GM18867 (cell line): ENCODE measurements at regions not wholly inside any gene's neighbourhood (a gene's known extent, or its start where the extent isn't known, plus 50 kb on each side); places are given as distances from the start of the nearest gene placed in this dataset.

Source experiments
- ATAC-seq: cut with Tn5 transposase; IDR thresholded peaks from one replicate; pipeline ENCODE4 v1.9.1; 2021; ENCODE audit warnings: mild to moderate bottlenecking, moderate library complexity; ENCODE audit not compliant: unreplicated experiment

DNA sequence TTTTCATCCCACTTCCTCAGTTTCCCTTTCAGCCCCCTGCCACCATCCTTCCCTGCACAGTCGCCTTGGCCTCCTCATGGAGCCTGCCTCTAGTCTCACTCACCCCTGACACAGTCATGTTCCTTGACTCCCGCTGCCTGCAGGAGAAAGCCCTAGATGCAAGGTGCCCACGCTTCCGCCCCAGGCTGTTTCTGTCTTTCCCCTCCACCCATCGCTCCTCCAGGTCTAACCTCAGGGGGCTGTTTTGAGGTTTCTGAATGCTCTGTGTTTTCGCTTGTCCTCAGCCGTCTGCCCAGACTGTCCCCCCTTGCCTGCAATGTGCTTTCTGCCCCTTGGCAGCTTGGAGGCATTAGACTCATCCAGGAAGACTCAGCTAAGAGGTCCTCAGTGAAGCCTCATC is 89.9 kb downstream of the EMX2 start:
- no peak for ATAC-seq

DNA sequence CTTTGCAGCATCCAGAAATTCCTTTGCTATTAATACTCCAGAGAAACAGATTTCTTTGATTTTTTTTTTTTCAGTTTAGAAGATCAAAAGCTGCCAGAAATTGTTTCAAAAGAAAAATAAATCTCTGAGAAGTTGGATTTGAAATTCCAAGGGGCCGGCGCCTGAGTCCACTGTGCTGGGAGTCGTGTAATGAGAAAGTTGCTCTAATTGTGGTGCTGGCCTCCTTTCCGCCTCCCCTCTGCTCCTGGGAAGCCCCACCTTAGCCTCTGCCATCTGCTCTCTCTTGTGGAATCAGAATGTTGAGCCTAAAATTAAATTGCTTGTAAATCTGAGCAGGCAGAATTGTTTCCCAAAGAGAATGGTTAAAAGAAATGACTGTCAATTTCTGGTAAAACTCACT is 93.3 kb downstream of the EMX2 start:
- ATAC-seq = no peak

DNA sequence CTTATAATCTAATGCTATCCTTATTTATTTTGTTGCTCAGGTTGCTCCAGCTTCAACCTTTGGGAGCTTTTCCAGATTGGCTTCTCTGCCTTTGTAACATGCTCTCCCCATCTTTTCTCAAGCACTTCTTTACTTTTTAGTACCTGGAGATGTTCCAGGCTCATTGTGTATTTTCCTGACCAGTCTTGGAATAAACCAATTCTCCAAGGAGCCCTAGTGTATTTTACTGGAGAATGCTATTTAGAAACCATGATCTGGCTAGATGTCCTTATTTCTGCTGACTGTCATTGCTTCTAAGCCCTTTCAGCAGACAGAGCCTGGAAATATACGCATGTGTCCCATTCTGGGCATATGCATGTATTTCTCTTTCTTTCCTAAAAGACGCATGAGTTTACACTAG is 95.7 kb downstream of the EMX2 start:
- ATAC-seq = no peak

DNA sequence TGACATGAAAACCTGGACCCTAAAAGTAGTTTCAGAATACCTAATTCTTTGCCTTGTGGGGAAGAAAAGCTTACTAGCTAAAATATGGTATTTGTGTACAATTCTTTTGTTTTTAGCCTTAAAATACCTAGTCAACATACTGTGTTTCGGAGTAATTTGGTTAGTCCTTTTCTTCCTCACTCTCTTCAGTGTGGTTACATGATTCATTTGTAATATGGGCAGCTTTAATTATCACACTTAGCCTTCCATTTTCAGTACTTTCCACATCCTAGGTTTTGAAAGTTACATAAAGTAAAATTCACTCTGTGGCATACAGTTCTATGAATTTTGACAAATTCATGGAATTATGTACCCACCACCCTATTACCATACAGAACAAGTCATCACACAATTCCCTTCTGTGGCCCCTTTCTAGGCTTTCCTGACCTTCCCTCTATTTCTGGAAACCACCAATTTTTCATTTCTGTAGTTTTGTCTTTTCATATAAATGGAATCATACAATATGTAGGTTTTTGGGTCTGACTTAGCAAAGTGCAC is 96.2 kb downstream of the EMX2 start:
- ATAC-seq = no peak

DNA sequence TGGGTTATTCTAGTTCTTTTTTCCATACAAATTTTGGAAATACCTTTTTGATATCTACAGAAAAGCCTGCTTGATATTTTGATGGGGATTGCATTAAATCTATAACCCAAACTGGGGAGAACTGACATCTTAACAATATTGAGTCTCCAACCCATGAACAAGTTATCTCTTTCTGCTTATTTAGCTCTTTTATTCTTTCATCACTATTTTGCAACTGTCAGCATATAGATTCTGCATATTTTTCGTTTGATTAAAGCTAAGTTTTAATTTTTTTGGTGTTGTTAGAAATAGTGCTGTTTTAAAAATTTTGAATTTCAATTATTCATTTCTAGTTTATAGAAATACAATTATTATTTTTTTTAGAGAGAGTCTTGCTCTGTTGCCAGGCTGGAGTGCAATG is 97.9 kb downstream of the EMX2 start:
- no peak for ATAC-seq

DNA sequence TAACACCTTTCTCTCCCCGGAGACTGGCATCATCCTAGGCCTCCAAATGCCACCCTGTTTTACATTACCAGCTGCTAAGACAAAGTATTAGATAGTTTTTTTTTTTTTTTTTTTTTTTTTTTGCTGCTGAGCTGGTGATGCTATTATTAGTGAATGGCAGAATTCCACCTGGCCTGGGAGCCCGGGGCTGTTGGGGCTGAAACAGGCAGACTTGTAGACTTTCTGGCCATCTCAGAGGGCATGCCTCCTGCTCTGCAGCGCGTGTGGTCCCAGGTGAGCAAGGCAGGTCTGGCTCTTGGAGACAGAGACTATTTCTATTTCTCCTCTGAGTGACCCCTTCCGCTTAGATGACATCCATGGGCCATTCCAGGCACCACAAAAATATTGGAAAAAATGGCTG is 104.2 kb downstream of the EMX2 start:
- ATAC-seq = no peak

DNA sequence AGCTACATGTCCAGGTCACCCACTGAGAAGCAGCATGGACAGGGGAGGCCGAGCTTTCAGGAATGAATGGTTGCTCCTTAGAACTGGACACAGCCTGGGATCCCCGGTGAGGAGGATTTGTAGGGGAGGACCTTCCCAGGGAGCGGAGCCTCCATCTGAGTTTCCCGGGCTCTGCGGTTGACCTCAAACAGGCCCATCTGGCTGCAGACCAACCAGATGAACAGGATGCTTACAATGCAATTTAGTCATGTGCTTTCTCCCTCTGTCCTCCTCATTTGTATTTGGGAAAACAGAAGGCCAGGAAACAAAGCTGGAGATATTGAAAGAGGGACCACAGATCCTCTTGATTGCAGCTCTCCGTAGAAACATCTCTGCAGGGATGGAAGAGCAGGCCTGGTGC is 104.8 kb downstream of the EMX2 start:
- no peak for ATAC-seq

DNA sequence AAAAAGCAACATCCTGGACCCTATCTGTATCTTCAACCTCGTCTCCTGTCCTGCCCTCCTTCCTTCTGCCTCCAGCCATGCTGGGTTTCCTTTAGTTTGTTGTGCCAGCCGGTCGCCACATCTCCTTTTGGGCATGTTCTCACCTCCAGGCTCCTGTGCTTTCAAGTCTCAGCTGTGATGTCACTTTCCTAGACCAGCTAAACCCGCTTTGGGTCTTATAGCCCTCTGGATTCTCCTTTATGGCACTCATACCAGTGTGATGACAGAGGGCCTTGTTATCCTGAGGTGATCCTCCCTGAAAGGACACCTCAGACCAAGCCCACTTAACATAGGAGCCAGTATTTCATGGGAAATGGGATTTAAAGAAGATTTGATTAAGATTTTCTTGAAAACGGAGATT is 108.6 kb downstream of the EMX2 start:
- no peak for ATAC-seq

DNA sequence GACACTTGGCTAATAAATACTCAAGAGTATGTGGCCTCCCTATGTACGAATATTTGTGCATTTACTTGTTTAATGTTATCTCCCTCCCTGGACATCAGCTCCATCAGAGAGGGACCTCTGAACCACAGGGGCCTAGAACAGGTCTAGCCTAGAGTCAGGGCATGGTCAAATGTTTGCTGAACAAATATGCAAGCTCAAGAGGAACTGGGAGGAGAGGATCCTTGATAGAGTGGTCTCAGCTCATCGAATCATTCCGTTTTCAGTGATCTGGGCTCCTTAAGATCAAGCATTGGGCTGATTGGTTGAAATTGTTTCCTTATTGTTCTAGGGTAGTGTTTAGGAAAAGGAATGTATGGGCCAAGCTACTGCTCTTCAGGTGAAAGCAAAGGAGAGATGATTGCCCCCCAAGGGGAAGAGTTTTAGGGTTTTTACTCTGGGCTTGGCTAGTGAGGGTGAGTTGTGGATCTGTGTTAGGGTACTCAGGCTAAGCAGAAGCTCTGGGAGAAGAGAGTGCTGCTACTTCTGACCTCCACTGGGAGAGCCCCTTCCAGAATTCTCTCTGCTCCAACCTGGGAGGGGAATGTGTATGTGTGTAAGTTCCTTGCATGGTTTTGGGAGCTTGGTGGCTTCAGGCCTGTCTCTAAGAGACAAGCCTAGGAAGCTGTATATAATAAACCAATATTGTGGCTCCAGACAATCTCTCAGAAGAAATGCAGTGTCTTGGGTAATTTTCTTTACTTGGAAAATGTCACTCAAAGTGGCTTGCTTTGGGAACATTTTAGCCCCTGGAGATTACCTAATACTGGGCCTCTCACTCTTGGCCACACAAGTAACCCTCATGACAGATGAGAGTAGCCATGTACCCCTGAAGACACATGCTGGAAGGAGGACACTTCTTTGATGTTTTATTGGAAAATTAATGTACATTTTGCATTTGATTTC is 110.0 kb downstream of the EMX2 start:
- ATAC-seq = peak; percentile 9

DNA sequence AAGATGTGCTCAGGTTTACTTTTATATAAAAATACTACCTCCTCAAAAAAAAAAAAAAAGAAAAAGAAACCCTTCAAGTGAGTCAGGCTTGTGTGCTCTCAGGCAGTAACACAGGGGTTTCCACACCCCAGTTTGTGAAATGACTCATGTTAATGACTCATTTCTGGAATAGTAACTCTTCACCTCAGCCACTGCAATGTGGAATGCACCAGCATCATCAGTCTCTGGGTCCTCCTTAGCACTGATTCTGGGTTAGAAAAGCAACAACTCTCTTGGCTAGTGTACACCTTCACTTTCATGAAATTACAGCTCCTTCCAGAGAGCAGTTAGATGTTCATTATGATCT is 110.6 kb downstream of the EMX2 start:
- ATAC-seq = peak; percentile 81

DNA sequence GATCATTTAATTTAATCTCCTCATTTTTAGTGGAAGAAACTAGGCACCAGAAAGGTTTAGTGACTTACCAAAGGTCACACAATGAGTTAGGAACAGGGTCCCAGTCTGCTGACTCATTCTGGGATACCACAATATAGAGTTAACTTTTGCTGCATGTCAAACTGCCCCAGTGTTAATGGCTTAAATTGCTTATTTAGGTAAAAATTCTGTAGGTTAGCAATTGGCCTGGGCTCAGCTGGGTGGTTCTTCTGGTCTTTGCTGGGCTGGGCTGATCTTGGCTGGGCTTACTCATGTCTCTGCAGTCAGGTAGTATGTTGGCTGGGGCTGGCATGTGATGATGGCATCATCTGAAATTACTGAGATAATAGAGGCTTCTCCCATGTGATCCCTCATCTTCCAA is 111.6 kb downstream of the EMX2 start:
- ATAC-seq = no peak

DNA sequence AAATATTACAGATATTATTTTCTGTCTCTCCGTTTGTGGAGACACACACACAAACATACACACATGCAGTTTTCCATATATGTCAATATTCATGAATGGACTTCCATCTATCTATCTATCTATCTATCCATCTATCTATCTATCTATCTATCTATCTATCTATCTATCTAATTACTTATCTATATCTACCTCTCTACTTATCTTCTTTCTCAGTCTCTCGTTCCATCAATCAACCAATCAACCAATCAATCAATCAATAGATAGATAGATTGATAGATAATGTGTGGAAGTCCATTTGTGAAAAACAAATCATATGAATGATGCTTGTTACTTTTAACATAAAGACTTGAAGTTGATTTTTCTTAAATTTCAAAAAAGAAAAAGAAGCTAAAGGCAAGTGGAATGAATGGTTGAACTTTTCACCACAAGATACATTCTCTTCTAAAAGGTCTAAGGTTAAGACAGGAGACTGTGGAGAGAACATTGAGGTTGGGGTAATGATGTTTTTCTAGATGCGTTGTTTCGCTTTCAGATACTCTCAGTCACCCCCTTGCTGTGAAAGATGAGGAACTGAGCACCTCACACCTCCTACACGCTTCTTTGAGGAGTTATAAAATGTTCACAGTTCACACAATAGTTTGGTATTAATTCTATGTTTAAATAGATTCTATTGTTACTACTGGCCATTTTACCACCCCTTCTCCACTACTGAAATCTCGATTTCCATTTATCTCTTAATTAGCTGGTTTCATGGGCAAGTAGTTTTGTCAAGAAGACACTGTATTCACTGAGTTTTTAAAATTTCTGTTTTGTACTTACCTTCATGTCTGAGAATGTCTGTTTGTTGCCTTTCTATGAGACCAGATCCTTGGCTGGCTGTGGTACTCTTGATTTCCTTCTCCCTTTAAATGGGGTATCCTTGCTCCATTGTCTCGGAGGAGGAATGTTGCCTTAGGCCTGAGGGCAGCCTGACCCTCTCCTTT is 114.1 kb downstream of the EMX2 start:
- ATAC-seq = peak; percentile 85

DNA sequence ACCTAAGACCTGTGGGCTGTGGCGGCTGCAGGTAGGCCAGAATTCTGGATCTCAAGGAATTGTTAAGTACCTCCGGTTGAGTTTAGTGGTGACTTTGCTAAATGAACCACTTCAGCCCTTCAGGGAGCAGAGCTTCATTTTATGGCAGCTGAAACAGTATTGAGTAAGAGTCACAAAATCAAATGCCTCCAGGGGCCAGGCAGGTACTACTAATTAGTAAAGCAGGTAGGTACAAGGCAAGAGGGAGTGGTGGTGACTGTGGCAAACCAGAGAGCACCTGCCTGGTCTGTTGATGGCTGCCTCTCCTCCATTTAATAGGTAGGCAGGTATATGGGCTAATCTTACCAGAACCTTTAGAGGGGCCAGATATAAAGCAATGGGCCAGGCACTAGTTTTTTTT is 118.8 kb downstream of the EMX2 start:
- ATAC-seq = no peak

DNA sequence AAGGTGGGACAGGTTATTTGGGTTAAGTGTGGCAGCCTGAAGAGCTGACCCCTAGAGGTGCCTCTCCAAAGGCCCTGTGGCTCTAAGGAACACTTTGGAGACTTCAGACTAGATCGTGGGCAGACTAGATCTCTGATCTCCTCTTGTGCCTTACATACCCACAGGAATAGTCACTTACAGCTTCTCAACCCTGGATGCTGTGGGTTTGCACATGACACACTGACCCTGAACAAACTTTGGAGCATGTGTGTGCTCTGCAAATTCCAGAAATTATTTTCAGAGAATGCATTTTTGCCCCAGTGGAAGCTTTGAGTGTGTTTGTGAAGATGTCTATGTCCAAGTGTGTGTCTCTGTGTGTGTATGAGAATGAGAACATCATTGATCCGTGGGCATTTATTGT is 119.6 kb downstream of the EMX2 start:
- ATAC-seq = no peak

DNA sequence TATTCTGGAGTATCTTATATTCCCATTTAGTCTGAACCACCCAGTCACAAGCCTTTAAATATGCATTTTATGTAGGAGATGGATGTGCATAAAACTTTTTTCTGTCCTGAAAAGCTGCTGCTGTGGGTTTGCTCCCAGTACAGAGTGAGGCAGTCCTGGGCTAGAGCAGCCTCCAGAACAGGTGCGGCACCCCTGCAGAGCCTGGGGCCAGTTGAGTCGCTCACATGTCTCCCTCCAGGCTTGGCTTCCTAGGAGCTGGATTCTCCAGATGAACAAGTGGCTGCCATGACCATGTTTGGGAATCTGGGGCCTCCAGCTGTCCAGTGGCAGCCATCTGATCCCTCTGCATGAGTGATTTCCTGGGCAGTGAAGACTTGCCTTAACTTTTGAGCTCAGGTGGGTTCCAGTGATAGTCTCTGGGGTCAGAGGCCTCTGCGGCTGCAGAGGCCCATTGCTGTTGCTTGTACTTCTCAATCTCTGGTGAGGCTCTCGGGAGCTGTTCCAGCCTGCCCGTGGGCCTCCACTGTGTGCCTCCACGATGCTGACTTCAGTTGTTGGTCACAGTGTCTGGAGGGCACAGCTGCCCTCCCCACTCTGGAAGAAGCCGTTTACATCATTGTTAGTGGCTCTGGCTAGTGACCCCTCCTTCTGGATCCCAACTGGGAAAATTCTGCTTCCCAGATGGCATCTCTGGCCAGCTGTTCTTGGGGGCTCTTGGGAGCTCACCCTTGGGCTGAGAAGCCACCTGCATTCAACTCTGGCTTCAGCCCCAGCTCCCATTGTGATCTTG is 120.4 kb downstream of the EMX2 start:
- no peak for ATAC-seq

DNA sequence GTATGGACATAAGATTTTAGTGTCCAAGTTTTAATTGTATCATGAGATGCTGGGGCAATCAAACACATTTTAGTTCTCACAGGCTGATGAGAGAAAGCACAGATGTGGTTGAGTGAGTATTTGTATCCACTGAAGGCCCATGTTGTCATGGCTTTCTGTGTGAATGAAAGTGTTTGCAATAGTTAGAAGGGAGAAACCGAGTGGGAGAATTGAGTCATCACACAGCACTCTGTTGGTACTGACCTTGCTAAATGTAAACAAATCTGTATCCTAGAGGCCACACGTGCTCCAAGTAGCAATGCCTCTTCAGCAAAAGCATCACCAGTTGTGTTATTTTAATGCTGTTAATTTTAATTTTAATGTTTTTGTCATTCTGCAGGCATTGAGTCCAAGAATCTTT is 121.2 kb downstream of the EMX2 start:
- peak; percentile 99 for ATAC-seq

DNA sequence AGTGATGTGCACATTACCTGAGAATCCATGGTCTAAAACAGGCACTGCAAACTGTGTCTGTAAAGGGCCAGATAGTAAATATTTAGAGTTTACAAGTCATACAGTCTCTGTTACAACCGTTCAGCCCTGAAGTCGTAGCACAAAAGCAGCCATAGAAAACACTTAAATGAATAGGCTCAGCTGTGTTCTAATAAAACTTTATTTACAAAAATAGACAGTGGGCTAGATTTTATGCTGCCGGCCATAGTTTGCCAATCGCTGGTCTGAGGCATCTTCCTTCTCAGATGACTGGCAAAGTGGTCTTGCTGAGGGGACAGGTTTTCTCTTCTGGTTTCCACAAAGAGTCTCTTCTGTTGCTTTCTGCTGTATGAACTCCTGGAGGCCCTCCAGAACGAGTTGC is 121.7 kb downstream of the EMX2 start:
- no peak for ATAC-seq

DNA sequence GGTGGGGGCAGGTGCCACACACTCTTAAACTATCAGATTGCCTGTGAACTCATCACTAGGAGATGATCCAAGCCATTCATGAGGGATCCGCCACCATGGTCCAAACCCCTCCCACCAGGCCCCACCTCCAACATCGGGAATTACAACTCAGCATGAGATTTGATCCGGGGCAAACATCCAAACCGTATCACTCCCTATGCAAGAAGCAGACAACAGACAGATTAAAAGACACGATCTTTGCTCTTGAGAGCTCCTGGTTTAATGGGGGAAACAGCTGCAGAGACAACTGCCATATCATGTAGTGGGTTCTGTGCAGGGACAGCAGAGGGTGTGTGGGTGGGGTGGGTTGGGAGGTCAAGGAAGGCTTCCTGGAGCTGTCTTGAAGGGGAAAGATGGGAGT is 123.6 kb downstream of the EMX2 start:
- no peak for ATAC-seq

DNA sequence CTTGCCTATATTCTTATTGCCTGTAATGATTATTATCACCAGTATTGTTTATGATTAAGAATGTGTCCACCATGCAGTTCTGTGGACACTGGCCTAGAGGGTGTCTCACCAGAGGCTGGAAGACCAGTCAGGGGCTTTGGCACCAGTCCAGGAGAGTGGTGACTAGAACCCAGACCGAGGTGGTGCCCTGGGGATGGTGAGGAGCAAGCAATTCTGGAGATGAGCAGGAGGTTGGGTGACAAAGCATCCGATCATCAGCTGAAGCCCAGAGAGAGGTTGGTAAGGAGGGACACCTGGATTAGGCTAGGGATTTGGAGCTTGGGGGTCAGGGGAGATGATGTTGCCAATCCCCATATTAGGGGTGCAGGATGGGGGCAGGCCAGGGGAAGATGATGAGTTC is 124.4 kb downstream of the EMX2 start:
- no peak for ATAC-seq

DNA sequence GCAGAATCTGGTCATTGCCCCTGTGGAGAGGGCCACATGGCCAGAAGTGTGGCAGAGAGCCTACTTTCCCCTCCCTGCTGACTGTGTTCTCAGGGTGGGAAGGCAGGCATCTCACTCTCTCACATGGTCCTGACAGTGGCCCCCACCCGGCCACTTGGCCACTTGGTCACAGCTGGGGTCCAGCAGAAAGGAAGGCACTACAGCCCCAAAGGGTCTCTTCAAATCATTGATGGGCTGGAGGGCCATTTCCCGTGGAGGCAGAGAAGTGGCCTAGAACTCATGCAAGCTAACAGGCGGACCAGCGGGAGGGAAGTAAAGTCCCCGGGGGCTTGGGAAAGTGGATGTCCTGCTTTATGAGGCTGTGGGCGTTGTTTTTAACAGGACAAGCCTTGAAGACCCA is 125.3 kb downstream of the EMX2 start:
- ATAC-seq = no peak
